GM10266 (cell line): ENCODE measurements at regions not wholly inside any gene's neighbourhood (a gene's known extent, or its start where the extent isn't known, plus 50 kb on each side); places are given as distances from the start of the nearest gene placed in this dataset.

Source experiments
- DNase-seq: peaks from one replicate; pipeline ENCODE4 v3.0.0; 2012; ENCODE audit errors: extremely low spot score
- TF ChIP-seq, protein P1 (sequence below): IDR thresholded peaks from 2 replicates; pipeline ENCODE4 v1.5.1; 2012; ENCODE audit warnings: mild to moderate bottlenecking, low read depth; ENCODE audit not compliant: control insufficient read depth, insufficient read depth; ENCODE audit errors: missing control alignments

DNA sequence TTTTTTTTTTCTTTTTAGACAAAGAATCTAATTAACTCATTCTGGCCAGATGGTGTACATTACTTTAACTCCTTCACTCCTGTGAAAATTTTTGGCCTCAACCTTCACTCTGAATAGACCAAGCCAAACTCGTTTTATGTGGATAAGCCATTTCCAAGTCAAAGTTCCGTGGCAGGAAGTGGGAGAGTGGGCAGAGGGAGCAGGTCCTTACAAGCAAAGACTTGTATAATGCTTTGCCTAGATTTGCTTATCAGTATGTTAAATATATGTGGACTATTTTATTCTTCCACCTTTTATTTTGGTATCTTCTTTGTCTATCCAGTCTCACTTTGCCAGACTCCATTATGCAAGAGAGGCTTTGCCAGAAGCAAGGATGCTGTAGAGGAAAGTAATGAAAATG is 178.1 kb upstream of the TNP1 start:
- TF ChIP-seq, protein P1, sequence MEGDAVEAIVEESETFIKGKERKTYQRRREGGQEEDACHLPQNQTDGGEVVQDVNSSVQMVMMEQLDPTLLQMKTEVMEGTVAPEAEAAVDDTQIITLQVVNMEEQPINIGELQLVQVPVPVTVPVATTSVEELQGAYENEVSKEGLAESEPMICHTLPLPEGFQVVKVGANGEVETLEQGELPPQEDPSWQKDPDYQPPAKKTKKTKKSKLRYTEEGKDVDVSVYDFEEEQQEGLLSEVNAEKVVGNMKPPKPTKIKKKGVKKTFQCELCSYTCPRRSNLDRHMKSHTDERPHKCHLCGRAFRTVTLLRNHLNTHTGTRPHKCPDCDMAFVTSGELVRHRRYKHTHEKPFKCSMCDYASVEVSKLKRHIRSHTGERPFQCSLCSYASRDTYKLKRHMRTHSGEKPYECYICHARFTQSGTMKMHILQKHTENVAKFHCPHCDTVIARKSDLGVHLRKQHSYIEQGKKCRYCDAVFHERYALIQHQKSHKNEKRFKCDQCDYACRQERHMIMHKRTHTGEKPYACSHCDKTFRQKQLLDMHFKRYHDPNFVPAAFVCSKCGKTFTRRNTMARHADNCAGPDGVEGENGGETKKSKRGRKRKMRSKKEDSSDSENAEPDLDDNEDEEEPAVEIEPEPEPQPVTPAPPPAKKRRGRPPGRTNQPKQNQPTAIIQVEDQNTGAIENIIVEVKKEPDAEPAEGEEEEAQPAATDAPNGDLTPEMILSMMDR: no peak
- no peak for DNase-seq

DNA sequence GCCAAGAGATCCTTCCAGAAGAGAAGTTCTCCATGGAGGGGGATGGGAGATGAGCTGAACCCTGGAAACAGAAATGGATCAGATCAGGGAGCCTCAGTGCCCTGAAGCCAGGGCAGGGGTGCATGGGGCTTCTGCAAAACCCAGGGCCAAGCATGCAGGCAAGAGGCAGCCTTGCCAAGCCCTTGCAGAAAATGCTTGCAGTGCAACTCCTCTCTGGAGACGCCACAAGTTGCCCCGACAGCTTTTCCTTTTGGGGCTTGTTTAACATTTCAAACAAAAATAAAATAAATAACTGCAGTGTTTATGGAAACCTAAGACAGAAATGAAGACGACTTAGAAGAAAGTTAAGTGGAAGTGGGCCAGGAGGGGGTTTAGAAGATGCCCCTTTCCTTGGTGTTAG is 177.5 kb upstream of the TNP1 start:
- TF ChIP-seq, protein P1: no peak
- DNase-seq: no peak

DNA sequence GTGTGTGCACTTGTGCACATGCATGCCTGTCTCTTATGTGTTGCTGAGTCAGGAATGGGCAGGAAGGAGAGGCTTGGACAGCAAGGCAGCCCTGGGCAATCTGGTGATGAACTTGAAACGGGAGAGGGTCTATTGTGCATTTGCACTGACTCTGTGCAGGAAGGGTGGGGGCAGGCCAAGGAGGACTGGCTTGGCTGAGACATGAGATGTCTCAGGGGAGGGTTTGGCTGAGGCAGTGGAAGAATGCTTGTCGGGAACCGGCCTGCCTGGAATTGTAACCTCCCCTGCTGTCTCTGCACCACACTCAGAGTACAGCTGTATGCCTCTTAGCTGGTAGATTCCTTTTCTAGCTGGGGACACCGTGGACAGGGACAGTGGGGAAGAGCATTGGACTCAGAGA is 176.1 kb upstream of the TNP1 start:
- DNase-seq: no peak
- TF ChIP-seq, protein P1: no peak

DNA sequence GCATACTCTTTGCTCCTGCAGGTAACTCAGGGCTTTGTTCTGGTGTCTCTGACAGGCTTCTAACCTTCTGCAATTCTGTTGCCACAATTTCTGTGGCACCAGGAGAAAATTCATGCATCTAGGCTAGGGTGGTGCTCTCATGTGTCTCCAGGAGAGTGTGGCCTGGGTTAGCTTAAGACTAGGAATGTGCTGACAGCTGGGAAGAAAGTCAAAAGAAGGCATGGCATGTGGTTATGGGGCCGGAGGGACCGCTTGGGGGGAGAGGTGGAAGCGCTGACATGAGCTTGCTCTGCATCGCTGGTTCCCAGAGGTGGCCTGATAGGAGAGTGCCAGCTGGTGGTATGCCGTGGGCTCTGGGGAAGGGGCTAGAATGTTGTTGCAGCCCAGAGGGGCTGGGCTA is 173.3 kb upstream of the TNP1 start:
- no peak for DNase-seq
- TF ChIP-seq, protein P1: no peak

DNA sequence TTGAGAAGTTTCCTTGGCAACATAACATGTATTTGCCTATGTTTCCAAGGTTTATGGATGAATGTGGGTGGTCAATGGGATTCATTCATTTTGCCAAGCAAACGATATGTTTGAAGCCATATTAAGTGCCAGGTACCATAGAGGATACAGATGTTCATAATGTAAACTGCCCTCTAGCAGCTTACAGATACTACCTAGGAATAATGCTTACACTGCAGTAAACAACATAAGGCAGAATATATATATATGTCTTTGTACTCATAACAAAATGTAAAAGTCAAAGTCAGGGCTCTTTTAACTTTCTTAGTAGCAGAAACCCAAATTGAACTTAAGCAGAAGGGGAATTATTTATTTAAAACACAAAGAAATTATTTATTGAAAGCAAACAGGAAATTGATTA is 171.6 kb upstream of the TNP1 start:
- TF ChIP-seq, protein P1: no peak
- DNase-seq: no peak

DNA sequence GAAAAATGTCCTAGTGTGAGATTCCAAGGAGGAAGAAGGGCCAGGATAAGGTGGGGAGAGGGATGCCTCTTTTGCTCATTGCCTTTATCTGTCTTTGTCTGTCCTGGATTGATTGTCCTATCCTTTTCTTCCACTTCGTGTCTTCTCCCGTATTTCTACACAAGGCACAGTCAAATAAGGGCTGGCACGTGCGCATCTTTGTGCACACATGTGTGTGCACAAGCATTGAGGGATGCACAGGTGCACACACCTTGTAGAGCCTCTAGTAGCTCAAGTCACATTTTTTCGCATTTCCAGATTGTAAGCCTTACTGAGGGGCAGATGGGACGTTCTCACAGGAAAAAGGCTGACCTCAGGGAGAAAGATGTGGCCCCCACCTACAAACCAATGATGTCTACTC is 170.2 kb upstream of the TNP1 start:
- DNase-seq: no peak
- TF ChIP-seq, protein P1: no peak

DNA sequence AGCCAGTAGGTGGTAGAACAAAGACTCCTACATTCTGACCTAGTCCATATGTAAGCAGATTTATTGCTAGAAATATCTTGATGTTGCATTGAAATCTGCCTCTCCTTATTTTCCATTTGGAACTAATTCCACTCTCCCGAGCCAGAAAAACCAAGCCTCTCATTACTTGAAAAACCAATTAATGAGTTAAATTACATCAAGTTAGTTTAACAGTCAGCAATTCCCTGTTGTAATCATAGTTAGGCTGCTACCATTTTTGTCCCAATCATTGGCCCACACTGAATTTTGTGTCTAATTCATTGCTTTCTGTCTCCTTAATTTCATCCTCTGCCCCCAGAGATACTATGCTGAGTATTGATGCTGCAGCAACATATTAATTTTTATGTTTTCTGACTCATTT is 168.3 kb upstream of the TNP1 start:
- TF ChIP-seq, protein P1: no peak
- DNase-seq: no peak
